Activated T-helper 2 cell treated with anti-CD3 and anti-CD28 coated beads, Interferon-gamma antibody, Interleukin-2, Interleukin-4, amounts not matched to agents 10 μg/mL and 5 μg/mL and 100 μg/mL, durations not matched to agents 14 hours and 24 hours and 36 hours (primary cell): ENCODE measurements at regions not wholly inside any gene's neighbourhood (a gene's known extent, or its start where the extent isn't known, plus 50 kb on each side); places are given as distances from the start of the nearest gene placed in this dataset.

ENCODE experiments used
- DNase-seq: peaks from one replicate; pipeline ENCODE4 v3.0.0; 2021; ENCODE audit warnings: low spot score
- H3K27ac Mint-ChIP-seq: one replicate; pipeline ENCODE4 v1.8.0; 2021; ENCODE audit warnings: mixed read lengths
- H3K27me3 Mint-ChIP-seq: one replicate; pipeline ENCODE4 v1.8.0; 2021; ENCODE audit warnings: low read depth, mixed read lengths
- H3K36me3 Mint-ChIP-seq: one replicate; pipeline ENCODE4 v1.8.0; 2021; ENCODE audit warnings: low read depth, mixed read lengths
- H3K4me1 Mint-ChIP-seq: one replicate; pipeline ENCODE4 v1.8.0; 2021; ENCODE audit warnings: low read depth, mixed read lengths
- H3K4me3 Mint-ChIP-seq: one replicate; pipeline ENCODE4 v1.8.0; 2021; ENCODE audit warnings: low read depth, mild to moderate bottlenecking, moderate library complexity, mixed read lengths
- H3K9me3 Mint-ChIP-seq: one replicate; pipeline ENCODE4 v1.8.0; 2021; ENCODE audit warnings: mixed read lengths
- intact Hi-C: fragments of 100-400 bp; cut with micrococcal nuclease; formaldehyde crosslinking; loops from one replicate; pipeline ENCODE4 v1.15.1; 2023

DNA sequence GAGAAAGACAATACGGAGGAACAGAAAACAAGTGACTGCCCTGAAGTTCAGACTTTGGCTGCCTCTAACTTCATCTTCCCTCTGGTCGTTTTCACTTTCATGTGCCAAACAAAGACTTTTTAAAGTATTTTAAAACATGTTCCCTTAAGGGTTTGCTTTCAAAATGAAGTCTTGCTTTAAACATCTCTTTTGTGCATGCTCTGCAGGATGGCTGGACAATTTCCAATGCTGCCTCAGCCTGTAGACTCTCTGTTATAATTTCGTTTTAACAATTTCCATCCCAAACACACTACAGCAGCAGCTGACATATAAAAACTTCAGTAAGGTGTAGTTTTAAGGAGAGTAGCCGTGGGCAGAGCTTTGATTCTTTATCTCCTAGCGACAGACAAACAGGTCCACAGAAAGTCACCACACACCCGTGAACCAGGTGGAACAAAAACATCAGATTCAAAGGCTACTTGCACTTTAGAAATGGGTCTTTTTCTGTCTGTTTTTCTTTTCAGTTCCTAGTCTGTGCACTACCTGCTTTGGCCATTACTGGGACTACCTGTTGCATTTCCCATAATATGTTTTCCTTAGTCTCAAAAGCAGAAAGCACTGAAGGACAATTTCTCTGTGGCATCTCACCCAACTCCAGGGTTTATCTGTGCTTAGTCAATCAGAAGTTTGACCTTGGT is 308.9 kb downstream of the DTWD2 start:
- intact Hi-C loops: no loop called here
- H3K4me3 Mint-ChIP-seq: no peak overlapping the region

DNA sequence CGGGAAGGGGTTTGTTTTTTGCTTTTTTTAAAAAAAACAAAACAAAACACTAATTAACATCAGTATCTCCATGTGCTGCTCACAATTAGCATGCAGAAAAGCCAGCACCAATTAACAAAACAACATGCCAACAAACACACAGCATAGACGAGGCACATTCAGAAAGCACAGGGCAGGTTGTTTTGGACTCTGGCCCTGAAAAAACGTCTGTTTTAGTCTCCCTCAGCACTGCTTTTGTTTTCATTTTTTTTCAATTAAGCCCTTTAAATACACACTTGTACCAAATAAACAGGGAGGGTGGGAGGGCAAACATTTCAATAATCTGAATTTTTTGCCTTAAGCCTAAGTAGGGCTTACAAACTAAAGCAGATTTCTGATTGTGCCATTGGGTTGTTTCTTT is 309.6 kb downstream of the DTWD2 start:
- H3K27me3 Mint-ChIP-seq: no peaks in the 10 kb centered on the region
- no peaks in the 10 kb centered on the region for H3K9me3 Mint-ChIP-seq
- H3K27ac Mint-ChIP-seq: no peak overlapping the region
- no peaks in the 10 kb centered on the region for H3K4me1 Mint-ChIP-seq
- H3K4me3 Mint-ChIP-seq: no peak overlapping the region
- DNase-seq: no peak
- intact Hi-C loops: no loop called here
- H3K36me3 Mint-ChIP-seq: no peaks in the 10 kb centered on the region

More for the DNA sequence above, 308.9 kb downstream of the DTWD2 start:
- H3K4me1 Mint-ChIP-seq: no peaks in the 10 kb centered on the region
- H3K27me3 Mint-ChIP-seq: no peaks in the 10 kb centered on the region
- H3K9me3 Mint-ChIP-seq: no peaks in the 10 kb centered on the region
- DNase-seq: no peak
- H3K36me3 Mint-ChIP-seq: no peaks in the 10 kb centered on the region
- H3K27ac Mint-ChIP-seq: no peak overlapping the region

DNA sequence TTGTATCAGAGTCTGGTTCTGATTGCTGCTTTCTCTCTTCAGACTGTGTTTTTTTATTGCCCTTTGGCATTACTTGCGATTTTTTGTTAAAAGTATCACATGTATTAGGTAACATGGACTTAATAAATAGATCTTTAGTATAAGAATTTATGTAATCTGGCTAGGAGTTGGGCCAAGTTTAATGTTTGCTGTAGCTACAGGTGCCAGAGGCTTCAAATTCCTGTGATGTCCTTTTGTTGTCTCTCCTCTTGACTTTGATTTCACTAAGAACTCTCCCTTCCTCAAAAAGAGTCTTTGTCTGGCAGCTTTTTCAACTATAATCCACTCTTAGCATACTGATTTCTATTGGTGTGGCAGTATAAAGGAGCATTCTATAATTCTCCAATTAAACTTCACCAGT is 313.1 kb downstream of the DTWD2 start:
- Mint-ChIP-seq H3K27ac (no peak overlapping the region), H3K27me3 (no peaks in the 10 kb centered on the region), H3K4me3 (no peak overlapping the region), H3K36me3 (no peaks in the 10 kb centered on the region), H3K9me3 (no peaks in the 10 kb centered on the region), H3K4me1 (no peaks in the 10 kb centered on the region)
- no peak for DNase-seq
- intact Hi-C loops: no loop called here

- intact Hi-C loops: no loop called here
- H3K4me3 Mint-ChIP-seq: no peak overlapping the region
Observed at GRCh38 chr5:118657576-118657975, 330.8 kb downstream of the DTWD2 start.

GRCh38 chr5:118653872-118654271 is 334.5 kb downstream of the DTWD2 start:
- Mint-ChIP-seq H3K4me1 (no peaks in the 10 kb centered on the region), H3K9me3 (peaks cover 28% of the 10 kb centered on the region), H3K36me3 (no peaks in the 10 kb centered on the region), H3K27me3 (no peaks in the 10 kb centered on the region), H3K27ac (no peak overlapping the region), H3K4me3 (no peak overlapping the region)
- intact Hi-C loops: no loop called here
- no peak for DNase-seq

More at GRCh38 chr5:118657576-118657975, 330.8 kb downstream of the DTWD2 start:
- H3K9me3 Mint-ChIP-seq: peaks cover 53% of the 10 kb centered on the region
- no peak overlapping the region for H3K27ac Mint-ChIP-seq
- H3K36me3 Mint-ChIP-seq: no peaks in the 10 kb centered on the region
- no peaks in the 10 kb centered on the region for H3K4me1 Mint-ChIP-seq
- DNase-seq: no peak
- H3K27me3 Mint-ChIP-seq: no peaks in the 10 kb centered on the region

DNA sequence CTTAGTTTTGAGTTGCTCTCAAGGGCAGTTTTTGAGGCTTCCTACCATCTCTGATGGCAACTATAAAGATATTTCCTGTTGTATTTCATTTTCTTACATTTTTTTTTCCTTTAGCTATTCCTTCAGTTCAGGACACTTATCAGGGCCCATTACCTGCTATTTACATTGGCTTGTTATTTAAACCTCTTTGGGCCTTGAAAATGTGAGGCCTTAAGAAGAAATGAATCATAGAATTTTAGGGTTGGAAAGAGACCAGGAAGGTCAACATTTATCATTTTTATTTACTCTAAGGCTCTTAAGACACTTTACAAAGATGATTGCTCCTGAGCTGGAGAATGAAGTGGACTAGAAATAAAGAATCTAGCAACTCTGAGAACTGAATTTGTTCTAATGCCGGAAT is 335.2 kb downstream of the DTWD2 start:
- no peak for DNase-seq
- intact Hi-C loops: no loop called here
- Mint-ChIP-seq H3K27ac (no peak overlapping the region), H3K36me3 (no peaks in the 10 kb centered on the region), H3K4me3 (no peak overlapping the region), H3K4me1 (no peaks in the 10 kb centered on the region), H3K27me3 (no peaks in the 10 kb centered on the region), H3K9me3 (peaks cover 23% of the 10 kb centered on the region)

GRCh38 chr5:118651002-118651401 is 337.3 kb downstream of the DTWD2 start:
- Mint-ChIP-seq H3K27me3 (no peaks in the 10 kb centered on the region), H3K27ac (no peak overlapping the region), H3K9me3 (peaks cover 5% of the 10 kb centered on the region), H3K36me3 (no peaks in the 10 kb centered on the region), H3K4me3 (no peak overlapping the region), H3K4me1 (no peaks in the 10 kb centered on the region)
- intact Hi-C loops: no loop called here
- no peak for DNase-seq

DNA sequence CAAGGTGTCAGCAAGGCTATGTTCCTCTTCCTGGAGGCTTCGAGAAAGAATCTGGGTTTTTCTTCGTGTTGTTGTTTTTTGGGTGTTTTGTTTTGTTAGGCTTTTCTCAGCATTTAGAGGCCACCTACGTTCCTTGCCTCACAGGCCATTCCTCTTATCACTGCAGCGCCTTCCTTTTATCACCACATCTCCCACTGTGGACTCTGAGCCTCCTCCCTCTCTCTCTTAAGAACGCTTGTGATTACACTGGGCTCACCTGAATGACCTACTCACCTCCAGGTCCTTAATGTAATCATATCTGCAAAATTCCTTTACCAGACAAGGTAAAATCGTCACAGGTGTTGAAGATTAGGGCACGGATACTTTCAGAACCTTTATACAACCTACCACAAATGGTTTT is 340.8 kb downstream of the DTWD2 start:
- Mint-ChIP-seq H3K9me3 (no peaks in the 10 kb centered on the region), H3K36me3 (no peaks in the 10 kb centered on the region), H3K4me3 (no peak overlapping the region), H3K27ac (no peak overlapping the region), H3K27me3 (no peaks in the 10 kb centered on the region), H3K4me1 (no peaks in the 10 kb centered on the region)
- DNase-seq: no peak
- intact Hi-C loops: no loop called here

DNA sequence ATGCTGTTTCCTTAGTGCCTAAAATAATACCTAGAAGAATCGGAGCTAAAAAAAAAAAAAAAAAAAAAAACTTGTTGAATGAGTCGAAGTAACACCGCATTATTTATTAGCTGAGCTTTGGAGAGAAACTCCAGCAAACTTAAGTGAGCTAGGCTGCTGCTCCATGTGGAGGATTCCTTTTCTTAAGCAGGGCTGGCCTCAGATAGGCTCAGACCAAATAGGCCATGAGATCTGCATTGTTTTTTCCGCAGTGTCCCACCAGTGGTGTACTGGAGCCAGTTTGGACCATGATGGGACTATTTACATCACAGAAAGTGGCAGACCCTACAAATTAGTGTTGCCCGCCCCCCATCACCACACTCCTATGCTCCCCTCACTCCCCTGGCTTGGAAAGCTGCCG is 341.4 kb downstream of the DTWD2 start:
- DNase-seq: no peak
- no peak overlapping the region for H3K27ac Mint-ChIP-seq
- no peaks in the 10 kb centered on the region for H3K9me3 Mint-ChIP-seq
- H3K4me3 Mint-ChIP-seq: no peak overlapping the region
- no peaks in the 10 kb centered on the region for H3K27me3 Mint-ChIP-seq
- intact Hi-C loops: no loop called here
- H3K4me1 Mint-ChIP-seq: no peaks in the 10 kb centered on the region
- no peaks in the 10 kb centered on the region for H3K36me3 Mint-ChIP-seq

DNA sequence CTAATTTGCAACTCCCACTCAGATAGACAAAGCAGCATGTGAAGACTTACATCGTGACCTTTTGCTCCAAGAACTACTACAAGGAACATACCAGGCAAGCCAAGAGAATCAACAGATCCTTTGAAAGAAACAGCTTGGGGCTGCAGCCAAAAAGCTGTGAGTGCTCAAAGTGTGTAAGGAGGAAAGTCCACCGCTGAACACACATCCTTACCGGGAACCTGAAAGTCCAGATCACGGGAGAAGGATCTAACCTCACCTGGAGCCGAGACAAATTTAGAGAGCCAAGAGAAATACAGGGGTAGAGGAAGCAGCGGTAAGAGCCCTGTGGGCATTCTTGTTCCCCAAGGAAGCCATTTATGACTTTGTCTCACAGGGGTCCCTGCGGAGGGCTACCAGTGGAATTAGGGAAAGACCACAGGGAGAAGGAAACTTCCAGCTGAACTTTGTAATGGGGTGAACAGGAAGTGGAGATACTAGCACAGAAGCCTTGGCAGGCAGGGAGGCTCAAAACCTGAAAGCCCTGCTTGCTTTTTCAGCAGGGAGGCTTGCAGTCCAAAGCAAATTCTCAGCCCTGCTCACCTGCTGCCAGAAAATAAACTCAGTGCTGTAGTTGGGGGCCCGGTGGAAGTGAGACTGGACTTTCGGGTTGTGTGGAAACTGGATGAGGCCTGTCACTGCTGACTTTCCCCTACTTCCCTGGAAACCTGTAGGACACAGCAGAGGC is 350.2 kb downstream of the DTWD2 start:
- Mint-ChIP-seq H3K27ac (no peak overlapping the region), H3K36me3 (no peaks in the 10 kb centered on the region), H3K4me1 (no peaks in the 10 kb centered on the region), H3K4me3 (no peak overlapping the region), H3K27me3 (no peaks in the 10 kb centered on the region), H3K9me3 (peaks cover 15% of the 10 kb centered on the region)
- no peak for DNase-seq
- intact Hi-C loops: no loop called here

DNA sequence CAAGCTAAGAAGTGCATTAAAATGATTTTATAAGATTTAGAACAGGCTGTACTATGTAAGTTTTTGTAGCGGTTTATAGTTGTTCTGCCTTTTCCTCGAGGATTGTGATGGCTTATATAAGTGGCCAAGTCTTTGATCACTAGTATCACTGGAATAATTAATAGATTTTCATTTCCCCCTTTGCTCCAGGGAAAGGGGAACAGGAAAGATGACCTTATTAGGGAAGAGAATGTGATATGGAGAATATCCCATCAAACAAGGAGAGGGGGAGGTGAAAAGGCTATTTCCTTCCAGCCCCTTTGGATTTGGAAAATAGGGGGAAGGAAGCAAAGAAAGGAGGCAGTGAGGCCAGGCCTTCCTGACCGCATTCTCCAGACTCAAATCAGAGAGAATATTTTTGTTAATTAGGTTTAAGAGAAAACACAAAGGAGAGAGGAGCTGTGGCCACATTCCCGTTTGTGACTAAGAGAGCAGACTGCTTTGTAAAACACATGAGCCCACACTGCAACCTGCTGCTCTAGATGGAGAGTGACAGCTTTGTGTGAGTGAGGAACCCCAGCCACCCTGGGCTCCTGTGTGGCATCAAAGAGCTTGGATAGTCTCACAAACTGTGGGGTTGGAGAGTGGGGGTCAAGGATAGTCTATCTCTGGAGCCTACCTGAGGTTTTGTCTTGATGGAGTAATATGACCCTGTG is 359.5 kb downstream of the DTWD2 start:
- H3K4me3 Mint-ChIP-seq: no peak overlapping the region
- intact Hi-C loops: no loop called here
- no peaks in the 10 kb centered on the region for H3K4me1 Mint-ChIP-seq
- no peak for DNase-seq
- H3K9me3 Mint-ChIP-seq: no peaks in the 10 kb centered on the region
- no peaks in the 10 kb centered on the region for H3K36me3 Mint-ChIP-seq
- H3K27ac Mint-ChIP-seq: no peak overlapping the region
- H3K27me3 Mint-ChIP-seq: no peaks in the 10 kb centered on the region

DNA sequence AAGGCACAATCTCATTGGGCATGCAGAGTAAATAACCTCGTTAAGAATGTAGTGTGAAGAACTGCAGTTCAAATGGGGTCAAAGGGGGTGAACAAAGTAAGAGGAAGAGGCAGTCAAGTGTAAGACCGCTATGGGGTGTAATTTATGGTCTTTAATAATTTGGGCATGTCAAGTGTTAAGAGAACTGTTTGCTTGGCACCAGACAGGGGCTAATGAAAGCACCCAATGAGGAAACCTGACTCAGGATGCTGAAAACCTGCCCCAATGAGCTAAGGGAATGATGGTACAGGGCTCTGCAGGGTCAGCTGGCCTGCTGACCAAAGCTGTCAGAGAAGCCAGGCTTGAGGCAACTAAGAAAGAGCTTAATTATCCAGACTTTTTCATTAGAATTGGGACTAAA is 368.1 kb downstream of the DTWD2 start:
- Mint-ChIP-seq H3K4me3 (no peak overlapping the region), H3K9me3 (no peaks in the 10 kb centered on the region), H3K4me1 (no peaks in the 10 kb centered on the region), H3K27me3 (no peaks in the 10 kb centered on the region), H3K36me3 (no peaks in the 10 kb centered on the region), H3K27ac (no peak overlapping the region)
- no peak for DNase-seq
- intact Hi-C loops: no loop called here

GRCh38 chr5:118619823-118620222 is 368.5 kb downstream of the DTWD2 start:
- no peaks in the 10 kb centered on the region for H3K9me3 Mint-ChIP-seq
- H3K4me3 Mint-ChIP-seq: no peak overlapping the region
- H3K36me3 Mint-ChIP-seq: no peaks in the 10 kb centered on the region
- H3K27ac Mint-ChIP-seq: no peak overlapping the region
- no peaks in the 10 kb centered on the region for H3K4me1 Mint-ChIP-seq
- intact Hi-C loops: no loop called here
- DNase-seq: no peak
- H3K27me3 Mint-ChIP-seq: no peaks in the 10 kb centered on the region
